ENCODE measurements at regions not wholly inside any gene's neighbourhood (a gene's known extent, or its start where the extent isn't known, plus 50 kb on each side); places are given as distances from the start of the nearest gene placed in this dataset.
A peak's percentile ranks its signal among the peaks of the same experiment; 100 is the strongest.

DNA sequence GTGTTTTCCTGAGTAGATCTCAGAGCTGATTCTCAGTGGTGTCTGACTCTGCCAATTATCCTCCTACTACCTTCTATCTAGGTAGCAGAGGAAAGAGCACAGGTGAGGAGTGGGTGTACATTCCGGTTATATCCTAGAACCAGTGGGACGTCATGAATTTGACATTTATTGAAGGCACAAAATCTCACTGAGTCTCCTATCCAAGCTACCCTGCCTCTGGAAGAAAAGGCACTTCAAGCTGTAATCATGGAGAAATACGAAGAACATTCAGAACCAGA, 952.2 kb downstream of the TUSC7 start:
- H3K4me3 ChIP-seq (ENCODE audit: low read depth, low read length), result no peak overlapping the region
- DNase-seq (ENCODE audit: low read depth), result no peak
- TF ChIP-seq, protein P1, sequence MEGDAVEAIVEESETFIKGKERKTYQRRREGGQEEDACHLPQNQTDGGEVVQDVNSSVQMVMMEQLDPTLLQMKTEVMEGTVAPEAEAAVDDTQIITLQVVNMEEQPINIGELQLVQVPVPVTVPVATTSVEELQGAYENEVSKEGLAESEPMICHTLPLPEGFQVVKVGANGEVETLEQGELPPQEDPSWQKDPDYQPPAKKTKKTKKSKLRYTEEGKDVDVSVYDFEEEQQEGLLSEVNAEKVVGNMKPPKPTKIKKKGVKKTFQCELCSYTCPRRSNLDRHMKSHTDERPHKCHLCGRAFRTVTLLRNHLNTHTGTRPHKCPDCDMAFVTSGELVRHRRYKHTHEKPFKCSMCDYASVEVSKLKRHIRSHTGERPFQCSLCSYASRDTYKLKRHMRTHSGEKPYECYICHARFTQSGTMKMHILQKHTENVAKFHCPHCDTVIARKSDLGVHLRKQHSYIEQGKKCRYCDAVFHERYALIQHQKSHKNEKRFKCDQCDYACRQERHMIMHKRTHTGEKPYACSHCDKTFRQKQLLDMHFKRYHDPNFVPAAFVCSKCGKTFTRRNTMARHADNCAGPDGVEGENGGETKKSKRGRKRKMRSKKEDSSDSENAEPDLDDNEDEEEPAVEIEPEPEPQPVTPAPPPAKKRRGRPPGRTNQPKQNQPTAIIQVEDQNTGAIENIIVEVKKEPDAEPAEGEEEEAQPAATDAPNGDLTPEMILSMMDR (conservative IDR thresholded peaks at IDR 0.05; ENCODE audit: low read depth, low read length), result no peak

DNA sequence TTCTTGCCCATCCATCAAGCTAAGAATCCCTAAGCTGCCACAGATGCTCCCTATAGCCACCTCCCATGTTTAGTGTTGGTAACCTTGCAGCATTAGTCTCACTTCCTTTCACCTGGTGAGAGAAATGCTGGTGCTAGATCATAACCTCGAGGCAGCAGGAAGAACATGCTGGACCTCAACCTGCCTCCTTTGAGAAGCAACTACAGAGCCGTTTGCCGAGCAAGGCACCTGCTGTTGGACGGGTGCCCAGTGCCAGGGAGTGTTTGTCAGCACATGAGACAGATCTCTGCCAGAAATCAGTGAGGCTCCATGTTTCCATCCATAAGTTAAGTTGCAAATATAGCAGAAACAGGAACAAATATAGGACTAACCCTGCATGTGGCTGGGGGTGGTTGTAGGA, 955.7 kb downstream of the TUSC7 start:
- no peak overlapping the region for H3K4me3 ChIP-seq (ENCODE audit: low read depth, low read length)
- DNase-seq (ENCODE audit: low read depth), result no peak
- TF ChIP-seq, protein P1 (conservative IDR thresholded peaks at IDR 0.05; ENCODE audit: low read depth, low read length), result no peak

DNA sequence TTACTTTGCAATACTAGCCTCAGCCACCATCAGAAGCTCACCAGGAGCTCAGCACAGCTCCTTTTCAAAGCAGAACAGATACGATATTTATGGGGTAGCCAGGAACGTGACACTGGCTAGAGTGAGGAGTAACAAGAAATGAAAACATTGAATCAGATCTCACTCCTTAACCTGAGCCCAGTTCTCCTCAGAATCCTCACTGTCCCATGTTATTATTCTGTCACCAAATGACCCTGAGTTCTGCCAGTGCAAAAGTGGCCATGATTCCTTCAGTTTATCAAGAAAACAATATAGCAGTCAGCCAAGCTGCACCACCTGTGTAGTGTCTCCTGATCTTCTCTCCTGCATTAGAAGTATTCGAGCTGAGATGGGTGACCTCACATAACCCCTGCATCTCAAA, 956.7 kb downstream of the TUSC7 start:
- TF ChIP-seq, protein P1 (conservative IDR thresholded peaks at IDR 0.05; ENCODE audit: low read depth, low read length), result no peak
- H3K4me3 ChIP-seq (ENCODE audit: low read depth, low read length), result no peak overlapping the region
- DNase-seq (ENCODE audit: low read depth), result peak; percentile 13

DNA sequence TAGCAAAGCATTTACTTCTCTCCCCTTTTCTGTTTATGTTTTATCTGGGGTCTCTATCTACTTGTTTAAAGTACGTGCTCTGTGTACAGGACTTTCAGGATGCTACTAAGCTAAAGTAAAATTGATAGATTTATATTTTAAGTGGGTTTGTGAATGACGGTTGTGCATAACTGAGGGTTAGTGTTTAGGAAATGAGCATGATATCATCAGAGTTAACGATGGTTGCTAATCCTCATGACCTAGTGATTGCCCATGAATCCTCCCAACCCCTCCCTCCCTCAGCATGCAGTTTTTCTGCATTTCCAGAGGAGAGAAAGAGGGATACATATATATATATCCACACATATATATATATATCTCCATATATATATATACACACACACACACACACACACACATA, 957.2 kb downstream of the TUSC7 start:
- no peak overlapping the region for H3K4me3 ChIP-seq (ENCODE audit: low read depth, low read length)
- TF ChIP-seq, protein P1 (conservative IDR thresholded peaks at IDR 0.05; ENCODE audit: low read depth, low read length), result no peak
- no peak for DNase-seq (ENCODE audit: low read depth)

DNA sequence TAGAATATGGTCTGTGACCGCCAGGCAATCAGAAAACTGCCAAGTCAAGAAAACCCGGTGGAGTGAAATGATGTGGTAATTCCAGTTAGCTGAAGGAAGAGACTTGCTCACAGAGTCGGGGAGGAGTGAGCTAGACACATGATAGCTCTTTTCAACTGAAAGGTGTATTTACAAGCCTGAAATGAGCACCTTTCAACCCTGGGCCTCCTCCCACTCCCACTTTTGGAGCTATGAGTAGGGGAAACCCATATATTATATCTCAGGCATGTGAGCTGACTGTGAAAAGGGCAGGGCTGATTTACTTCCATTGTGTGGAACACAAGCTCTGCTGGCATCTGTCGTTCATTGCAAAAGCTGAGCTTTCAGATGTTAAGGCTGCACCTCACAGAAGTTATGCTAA, 960.2 kb downstream of the TUSC7 start:
- TF ChIP-seq, protein P1 (conservative IDR thresholded peaks at IDR 0.05; ENCODE audit: low read depth, low read length), result no peak
- DNase-seq (ENCODE audit: low read depth), result no peak
- H3K4me3 ChIP-seq (ENCODE audit: low read depth, low read length), result no peak overlapping the region

DNA sequence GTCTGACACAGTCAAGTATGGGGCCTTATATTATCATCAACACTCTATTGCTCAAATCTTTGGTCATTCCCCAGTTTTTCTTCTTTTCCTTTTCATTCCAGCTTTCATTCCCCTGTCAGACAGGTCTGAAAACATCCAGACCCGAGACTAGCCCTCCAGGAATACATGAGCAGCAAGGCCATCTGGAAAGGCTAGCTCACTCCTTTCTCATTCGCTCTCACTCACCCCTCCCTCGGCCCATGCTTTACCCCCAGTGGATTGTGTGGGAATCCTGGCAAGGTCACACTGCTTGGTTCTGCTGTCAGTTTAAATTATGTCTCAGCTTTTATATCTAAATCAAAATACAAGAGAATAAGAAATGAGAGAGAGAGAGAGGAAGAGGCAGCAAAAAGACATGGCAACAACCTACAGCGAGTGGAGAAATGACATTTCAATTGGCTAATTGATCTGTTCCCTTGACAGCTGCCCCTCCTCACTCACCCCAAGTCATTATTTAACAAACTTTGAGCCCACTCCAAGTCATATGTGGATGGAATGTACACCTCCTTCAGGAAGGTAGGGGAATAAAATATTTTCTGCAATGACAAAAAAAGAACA, 962.2 kb downstream of the TUSC7 start:
- H3K4me3 ChIP-seq (ENCODE audit: low read depth, low read length), result no peak overlapping the region
- TF ChIP-seq, protein P1 (conservative IDR thresholded peaks at IDR 0.05; ENCODE audit: low read depth, low read length), result no peak
- no peak for DNase-seq (ENCODE audit: low read depth)

DNA sequence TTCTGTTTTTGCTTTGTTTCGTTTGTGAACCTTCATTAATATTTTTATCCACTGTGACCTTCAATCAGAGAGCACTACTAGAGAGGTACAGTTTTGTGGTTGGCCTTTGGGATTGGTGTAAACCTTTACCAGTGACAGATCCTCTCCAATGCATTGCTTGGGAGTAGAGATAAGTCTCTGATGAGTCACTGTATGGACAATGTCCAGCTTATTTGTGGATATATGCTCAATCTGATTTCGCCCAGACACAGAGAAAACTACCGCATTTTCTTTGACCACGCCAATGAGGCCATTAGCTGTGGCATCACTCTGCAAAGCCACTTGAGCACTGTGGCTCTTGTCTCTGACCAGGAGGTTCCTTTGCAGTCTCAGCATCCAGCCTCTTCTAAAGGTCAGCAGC, 964.7 kb downstream of the TUSC7 start:
- no peak for DNase-seq (ENCODE audit: low read depth)
- TF ChIP-seq, protein P1 (conservative IDR thresholded peaks at IDR 0.05; ENCODE audit: low read depth, low read length), result no peak

More for the DNA sequence above, 964.7 kb downstream of the TUSC7 start:
- H3K4me3 ChIP-seq (ENCODE audit: low read depth, low read length), result no peak overlapping the region

Measured in choroid plexus epithelial cell (primary cell).